GM19240 (cell line): ENCODE measurements at regions not wholly inside any gene's neighbourhood (a gene's known extent, or its start where the extent isn't known, plus 50 kb on each side); places are given as distances from the start of the nearest gene placed in this dataset.

ENCODE experiments used
- DNase-seq: peaks from one replicate; pipeline ENCODE4 v3.0.0; 2011; ENCODE audit warnings: low spot score; ENCODE audit not compliant: insufficient read length

DNA sequence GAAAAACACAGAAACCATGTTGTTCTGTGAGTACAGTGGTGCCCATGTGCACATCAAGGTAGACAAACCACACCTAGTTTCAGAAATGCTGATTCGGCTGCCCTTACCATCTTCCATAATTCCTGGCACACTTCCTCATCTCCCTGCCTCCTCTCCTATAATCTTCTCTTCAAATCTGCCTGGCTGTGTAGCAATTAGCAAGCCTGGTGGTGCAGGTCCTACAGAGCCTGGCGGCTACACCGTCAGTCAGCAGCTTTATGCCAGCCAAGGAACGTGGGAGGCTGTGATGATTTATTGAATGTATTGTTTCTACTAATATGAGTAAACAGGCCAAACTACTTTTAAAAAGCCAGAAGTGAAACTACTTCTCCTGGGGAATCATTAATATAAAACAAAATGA, 106.8 kb downstream of the SEMA6D start:
- no peak for DNase-seq

DNA sequence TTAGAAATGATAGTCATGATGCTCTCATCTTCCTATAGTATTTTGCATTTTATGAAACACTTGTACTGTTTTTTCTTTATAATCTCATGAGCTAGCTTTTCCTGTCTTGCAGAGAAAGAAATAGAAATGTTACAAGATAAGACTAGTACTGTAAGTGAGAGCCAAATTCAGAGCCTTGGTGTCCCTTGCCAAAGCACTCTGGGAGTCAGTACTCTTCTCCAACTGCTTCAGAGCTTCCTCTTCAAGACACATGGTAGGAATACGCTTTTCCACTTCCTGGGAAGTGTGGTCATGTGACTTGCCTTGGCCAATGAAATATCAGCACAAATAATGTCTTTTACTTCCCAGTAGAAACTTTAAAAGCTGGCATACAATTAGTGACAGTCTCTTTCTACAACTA, 112.4 kb downstream of the SEMA6D start:
- DNase-seq, result no peak

GRCh38 chr15:47834093-47834492, 116.8 kb downstream of the SEMA6D start:
- DNase-seq, result no peak

GRCh38 chr15:47839233-47839825, 122.0 kb downstream of the SEMA6D start:
- DNase-seq, result no peak

DNA sequence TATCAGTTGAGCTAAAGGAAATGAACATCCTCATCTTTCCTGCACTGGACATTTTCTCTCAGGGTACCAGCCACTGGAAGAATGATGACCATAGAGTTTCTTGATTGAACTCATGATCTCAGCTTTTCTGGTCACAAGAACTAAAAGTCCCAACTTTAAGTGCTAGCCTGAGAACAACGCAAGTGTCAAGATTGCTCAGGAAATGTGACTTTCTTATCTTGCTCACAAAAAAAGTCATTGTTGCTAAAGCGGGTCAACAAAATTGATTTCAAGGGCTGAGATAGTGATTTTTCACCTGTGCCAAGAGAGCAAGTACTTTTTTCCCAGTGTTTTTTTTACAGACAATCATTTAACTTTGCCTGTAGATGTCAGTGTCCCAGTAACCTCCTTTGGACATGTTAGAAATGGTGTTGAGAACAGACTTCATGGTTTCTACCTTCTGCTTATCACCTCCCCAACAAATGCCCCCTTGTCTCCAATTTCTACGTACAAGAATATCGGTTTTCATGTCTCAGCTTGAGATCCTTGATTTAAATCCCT, 125.9 kb downstream of the SEMA6D start:
- DNase-seq, result no peak

DNA sequence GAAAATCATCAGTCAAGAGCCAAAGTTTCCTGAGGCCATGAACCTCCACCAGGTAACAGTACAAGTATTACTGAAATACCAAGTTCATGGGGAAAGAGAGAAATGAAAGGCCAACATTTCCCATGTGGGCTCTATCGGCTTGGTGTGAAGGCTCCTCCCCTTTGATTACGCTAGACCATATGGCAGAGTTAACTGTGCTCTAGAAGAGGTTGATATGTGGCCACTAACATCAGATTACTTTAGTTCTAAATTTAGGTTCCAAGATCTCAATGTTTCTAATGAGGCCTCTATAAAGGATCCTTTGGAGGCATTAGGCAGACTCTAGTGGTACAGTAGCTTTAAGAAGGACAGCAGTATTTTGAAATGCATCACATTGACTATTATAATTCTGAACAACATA, 127.1 kb downstream of the SEMA6D start:
- no peak for DNase-seq

GRCh38 chr15:47846128-47846868, 129.0 kb downstream of the SEMA6D start:
- DNase-seq, result no peak

GRCh38 chr15:47846876-47847275, 129.6 kb downstream of the SEMA6D start:
- no peak for DNase-seq

GRCh38 chr15:47856071-47856470, 138.8 kb downstream of the SEMA6D start:
- DNase-seq, result no peak

GRCh38 chr15:47857014-47857775, 139.9 kb downstream of the SEMA6D start:
- no peak for DNase-seq

GRCh38 chr15:47857776-47858167, 140.5 kb downstream of the SEMA6D start:
- no peak for DNase-seq

DNA sequence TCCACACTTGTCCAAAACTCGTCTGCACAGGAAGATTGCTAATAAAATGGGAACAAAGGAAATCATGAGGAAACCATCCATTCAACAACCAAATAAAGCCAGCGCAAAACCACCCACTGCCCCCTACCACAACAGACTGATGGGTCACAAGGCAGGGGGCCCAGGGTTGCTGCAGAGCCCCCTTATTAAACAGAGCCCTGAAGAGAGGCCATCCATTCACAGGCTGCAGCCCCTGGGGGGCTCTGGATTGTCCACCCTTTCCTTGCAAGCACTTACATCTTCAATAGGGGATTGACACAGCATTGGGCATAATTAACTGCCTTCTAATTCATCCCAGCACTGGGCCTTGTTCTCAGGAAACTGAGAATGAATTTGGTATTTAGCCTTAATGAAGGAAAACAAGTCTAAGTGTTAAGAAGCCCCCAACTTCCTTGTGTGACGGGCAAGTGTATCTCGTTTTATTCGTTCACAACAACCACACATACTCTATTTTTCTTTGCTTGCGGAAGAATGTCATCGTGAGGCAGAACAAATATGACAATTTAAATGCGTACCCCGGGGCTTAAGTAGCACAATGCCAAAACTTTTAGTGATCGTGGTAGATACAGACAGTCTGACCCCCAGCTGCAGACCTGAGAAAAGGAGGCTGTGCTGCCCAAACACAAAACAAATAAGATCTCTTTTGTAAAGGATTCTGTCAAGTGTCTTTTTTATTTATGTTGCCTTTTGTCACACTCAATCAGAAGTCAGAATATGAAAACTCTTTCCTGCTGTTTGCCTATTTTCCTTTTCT, 144.0 kb downstream of the SEMA6D start:
- no peak for DNase-seq

- DNase-seq, result no peak
Observed at GRCh38 chr15:47862402-47862801, 145.1 kb downstream of the SEMA6D start.

DNA sequence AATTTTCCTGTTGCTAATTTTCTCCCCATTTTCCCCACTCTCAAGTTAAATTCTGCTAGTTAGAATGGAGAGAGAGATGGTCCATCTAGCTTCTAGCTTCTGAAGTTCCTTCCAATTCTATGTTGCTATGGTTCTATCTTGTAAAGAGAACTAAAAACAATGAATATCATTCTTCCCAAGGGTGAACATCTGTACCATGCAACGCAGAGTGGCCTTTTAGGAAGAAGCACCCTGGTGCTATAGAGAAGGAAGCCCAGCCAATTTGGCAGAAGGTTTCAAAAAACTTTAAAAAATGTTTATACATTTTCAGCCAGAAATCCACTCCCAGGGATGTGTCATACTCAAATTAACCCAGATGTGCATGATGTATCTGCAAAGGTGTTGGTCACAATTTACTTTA, 149.1 kb downstream of the SEMA6D start:
- no peak for DNase-seq

- DNase-seq, result no peak
Observed at GRCh38 chr15:47870300-47870955, 153.1 kb downstream of the SEMA6D start.

DNA sequence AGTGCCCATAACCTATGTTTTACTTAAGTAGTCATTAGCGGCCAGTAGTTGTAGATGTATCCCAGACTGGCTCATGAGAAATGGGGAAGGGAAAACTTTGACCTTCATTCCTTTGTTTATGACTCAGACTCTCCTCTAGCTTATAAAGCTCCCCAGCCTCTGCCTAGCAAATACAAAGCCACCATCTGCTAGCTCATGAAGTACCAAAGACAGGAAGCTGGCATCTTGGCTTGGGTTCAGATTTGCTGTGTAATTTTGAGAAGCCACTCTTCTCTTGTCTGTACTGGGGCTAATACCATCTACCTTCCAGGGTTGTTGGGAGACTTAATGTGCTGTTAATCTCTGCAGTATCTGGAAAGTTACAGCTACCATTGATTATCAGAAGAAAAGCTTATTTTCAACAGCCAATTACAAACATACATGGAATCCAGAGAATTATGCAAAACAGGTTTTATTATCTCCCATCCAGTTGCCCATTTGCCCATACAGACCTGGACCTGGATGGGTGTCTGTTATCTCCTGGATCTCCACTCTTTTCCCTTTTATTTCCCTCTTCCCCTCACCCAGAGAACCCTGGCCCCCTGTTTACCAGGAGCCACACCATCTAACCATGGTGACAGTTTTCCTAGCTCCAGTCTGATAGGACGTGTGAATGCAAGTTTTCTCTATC, 153.8 kb downstream of the SEMA6D start:
- DNase-seq, result no peak

GRCh38 chr15:47872208-47872607, 154.9 kb downstream of the SEMA6D start:
- no peak for DNase-seq

DNA sequence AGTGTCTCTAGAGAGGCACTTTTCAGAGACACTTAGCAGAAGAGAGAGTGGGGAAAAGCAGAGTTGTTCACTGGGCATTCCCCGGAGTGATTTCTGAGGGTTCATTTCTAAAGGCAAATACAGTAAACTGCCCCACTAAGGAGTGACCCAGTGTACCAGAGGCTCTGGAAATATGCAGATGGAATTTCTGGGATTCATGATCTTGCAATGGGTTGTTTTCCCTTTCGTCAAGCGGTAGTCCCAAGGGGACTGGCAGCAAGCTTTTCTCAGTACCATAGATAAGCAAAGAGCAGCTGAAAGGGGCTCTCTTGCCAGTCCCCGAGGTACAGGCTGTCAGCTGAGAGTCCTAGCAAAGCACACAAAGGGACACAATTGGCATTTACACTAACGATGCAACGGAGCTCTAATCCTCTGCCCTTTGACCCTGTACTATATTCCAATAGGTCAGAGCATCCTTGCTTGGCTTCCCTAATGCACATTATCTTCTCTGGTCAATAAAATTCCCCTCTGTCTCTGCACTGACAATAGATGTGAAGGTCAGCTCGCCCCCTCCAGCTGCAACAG, 155.6 kb downstream of the SEMA6D start:
- DNase-seq, result no peak

DNA sequence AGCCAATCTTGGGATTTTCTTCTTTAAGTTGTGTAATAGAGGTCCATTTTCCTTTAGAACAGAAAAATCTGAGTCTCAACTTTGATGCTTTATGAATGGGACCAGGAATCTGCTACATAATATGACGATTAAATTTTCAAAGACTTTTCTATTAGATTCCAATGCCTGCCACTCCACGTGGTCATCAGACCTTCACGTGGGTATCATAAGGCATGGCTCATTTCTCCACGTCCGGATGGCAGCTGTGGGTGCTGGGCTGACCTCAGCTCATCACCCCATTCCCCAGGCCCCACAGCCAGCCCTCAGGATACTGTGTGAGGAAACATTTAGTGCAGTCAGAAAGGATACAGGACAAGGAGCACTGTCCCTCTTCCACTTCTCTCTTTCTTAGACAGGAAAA, 159.7 kb downstream of the SEMA6D start:
- no peak for DNase-seq

GRCh38 chr15:47877836-47878235, 160.5 kb downstream of the SEMA6D start:
- DNase-seq, result no peak
